A673 (cell line): ENCODE measurements at regions not wholly inside any gene's neighbourhood (a gene's known extent, or its start where the extent isn't known, plus 50 kb on each side); places are given as distances from the start of the nearest gene placed in this dataset.

Source experiments
- BruUV-seq: library from RNA; stranded (reverse); fragments of 400-500 nt; replicated peaks from 2 replicates; lab custom pipeline; 2021; lab: Mats Ljungman, UMichigan
- CTCF ChIA-PET: fragments of 300-600 bp; sonication (Branson Sonifier 250); formaldehyde crosslinking; loops from one replicate; lab custom pipeline; 2022; ENCODE audit warnings: antibody characterized with exemption; lab: Charles Lee
- POLR2A ChIA-PET: fragments of 300-600 bp; sonication (Branson Sonifier 250); formaldehyde crosslinking; loops from one replicate; lab custom pipeline; 2022; ENCODE audit warnings: antibody characterized with exemption; ENCODE audit not compliant: low non-redundant PET; lab: Charles Lee
- DNase-seq: peaks from one replicate; pipeline ENCODE4 v3.0.0-alpha.2; 2015; ENCODE audit warnings: low spot score
- H3K27ac ChIP-seq: fragments of 200-600 bp; sonication (generic); 2 replicates; pipeline ENCODE4 v1.5.1; 2016; ENCODE audit warnings: mixed run types, low read depth, mild to moderate bottlenecking, mixed read lengths, antibody characterized with exemption, low read length; ENCODE audit not compliant: poor library complexity, severe bottlenecking
- H3K27me3 ChIP-seq: fragments of 200-600 bp; sonication (generic); replicated peaks from 2 replicates; pipeline ENCODE4 v1.6.1; 2017; ENCODE audit warnings: mixed run types, low read depth, mild to moderate bottlenecking, mixed read lengths, antibody characterized with exemption, low read length; ENCODE audit not compliant: insufficient read depth, poor library complexity
- H3K36me3 ChIP-seq: fragments of 200-600 bp; sonication (generic); 2 replicates; pipeline ENCODE4 v1.6.1; 2016; ENCODE audit warnings: mixed run types, mild to moderate bottlenecking, mixed read lengths, antibody characterized with exemption, low read length; ENCODE audit not compliant: insufficient read depth, poor library complexity, severe bottlenecking
- H3K4me1 ChIP-seq: fragments of 200-600 bp; sonication (generic); 2 replicates; pipeline ENCODE4 v1.6.1; 2017; ENCODE audit warnings: mixed run types, mild to moderate bottlenecking, mixed read lengths, antibody characterized with exemption, low read length; ENCODE audit not compliant: insufficient read depth, poor library complexity, severe bottlenecking
- H3K4me3 ChIP-seq: fragments of 200-600 bp; sonication (generic); 2 replicates; pipeline ENCODE4 v1.5.1; 2016; ENCODE audit warnings: low read depth, mixed run types, mild to moderate bottlenecking, mixed read lengths, low read length; ENCODE audit not compliant: poor library complexity, severe bottlenecking
- H3K9me3 ChIP-seq: fragments of 200-600 bp; sonication (generic); 2 replicates; pipeline ENCODE4 v1.6.1; 2016; ENCODE audit warnings: mixed run types, low read depth, mild to moderate bottlenecking, mixed read lengths, antibody characterized with exemption, low read length; ENCODE audit not compliant: poor library complexity, severe bottlenecking
- CTCF ChIP-seq: fragments of 300-800, 200-600 bp; sonication (generic); conservative IDR thresholded peaks from 2 replicates; pipeline ENCODE4 v1.5.1; 2017; ENCODE audit warnings: low read depth, mild to moderate bottlenecking, antibody characterized with exemption, low read length, moderate library complexity, mixed read lengths
- EZH2 ChIP-seq: fragments of 200-600 bp; sonication (generic); IDR thresholded peaks from 2 replicates; pipeline ENCODE4 v1.6.1; 2017; ENCODE audit warnings: borderline replicate concordance, low read depth, mild to moderate bottlenecking, mixed read lengths, antibody characterized with exemption, low read length; ENCODE audit not compliant: poor library complexity, severe bottlenecking
- intact Hi-C: fragments of 100-400 bp; cut with micrococcal nuclease; formaldehyde crosslinking; loops from one replicate; pipeline ENCODE4 v1.10.0; 2022; ENCODE audit not compliant: unreplicated experiment

DNA sequence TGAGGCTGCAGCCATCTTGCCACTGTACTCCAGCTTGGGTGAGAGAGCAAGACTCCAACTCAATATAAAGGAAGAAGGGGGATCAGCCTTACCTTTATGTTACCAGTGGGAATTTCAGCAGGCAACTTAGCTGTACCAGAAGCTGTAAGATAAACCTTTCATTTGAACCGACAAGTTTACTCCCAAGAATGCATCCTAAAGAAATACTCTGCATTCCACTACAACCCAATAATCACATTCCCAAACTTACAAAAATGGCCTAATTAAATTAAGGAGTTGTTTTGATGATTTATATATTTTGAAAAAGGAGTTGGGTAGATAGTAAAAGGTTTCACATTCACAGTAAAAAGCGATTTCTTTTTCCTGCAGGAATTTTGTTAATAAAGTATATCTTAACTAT is 241.4 kb downstream of the TTC8 start:
- Histone ChIP-seq H3K27me3 (no peaks in the 10 kb centered on the region), H3K27ac (no peak overlapping the region), H3K9me3 (no peaks in the 10 kb centered on the region), H3K4me1 (no peaks in the 10 kb centered on the region), H3K36me3 (no peaks in the 10 kb centered on the region), H3K4me3 (no peak overlapping the region)
- ChIA-PET POLR2A (no interaction called here), CTCF (no interaction called here)
- no TSS peak for BruUV-seq
- TF ChIP-seq EZH2 (no peak), CTCF (no peak)
- DNase-seq: no peak
- intact Hi-C loops: no loop called here

- no peaks in the 10 kb centered on the region for H3K9me3 ChIP-seq
- no peaks in the 10 kb centered on the region for H3K27me3 ChIP-seq
- POLR2A ChIA-PET: no interaction called here
- H3K4me1 ChIP-seq: no peaks in the 10 kb centered on the region
- BruUV-seq: no TSS peak
- TF ChIP-seq EZH2 (no peak), CTCF (no peak)
- H3K27ac ChIP-seq: no peak overlapping the region
- no peaks in the 10 kb centered on the region for H3K36me3 ChIP-seq
- DNase-seq: no peak
- no peak overlapping the region for H3K4me3 ChIP-seq
- CTCF ChIA-PET: no interaction called here
- intact Hi-C loops: no loop called here
These were observed 243.0 kb downstream of the TTC8 start for GRCh38 chr14:89067293-89067972.

DNA sequence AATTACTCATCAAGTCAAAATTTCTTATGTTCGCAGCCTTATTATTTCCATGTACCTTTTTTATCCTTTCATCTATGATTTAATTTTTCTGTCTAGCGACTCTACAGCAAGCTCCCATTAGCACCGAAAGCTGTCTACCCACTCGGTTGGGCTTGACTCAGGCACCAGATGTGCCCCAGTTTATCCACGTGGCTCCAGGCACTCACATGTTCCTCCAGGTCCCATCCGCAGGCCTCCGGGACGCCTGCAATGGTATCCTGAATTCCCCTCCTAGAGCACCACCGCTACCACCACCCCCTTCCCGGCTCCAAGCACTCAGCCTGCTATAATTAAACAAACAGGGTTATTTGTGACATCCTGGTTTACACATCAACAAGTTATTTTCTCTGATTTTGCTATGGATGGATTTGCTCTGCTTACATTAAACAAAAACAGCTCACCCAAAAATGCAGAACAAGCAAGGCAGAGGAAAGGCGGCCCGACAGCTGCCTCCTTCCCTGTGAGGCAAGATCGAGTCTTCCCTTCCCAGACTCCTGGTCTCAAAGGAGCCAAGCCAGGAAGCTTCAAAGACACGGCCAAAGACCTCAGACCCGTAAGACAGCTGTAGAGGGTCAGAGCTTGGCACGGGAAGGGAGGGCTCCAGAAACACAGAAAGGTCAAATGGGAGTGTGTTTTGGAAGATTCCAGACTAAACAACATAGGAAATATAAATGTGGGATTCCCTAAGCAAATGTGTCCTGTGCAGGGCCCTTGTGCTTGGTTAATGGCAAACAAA is 253.8 kb downstream of the TTC8 start:
- ChIA-PET POLR2A (no interaction called here), CTCF (no interaction called here)
- Histone ChIP-seq H3K27ac (no peak overlapping the region), H3K4me1 (no peaks in the 10 kb centered on the region), H3K9me3 (no peaks in the 10 kb centered on the region), H3K4me3 (no peak overlapping the region), H3K36me3 (no peaks in the 10 kb centered on the region), H3K27me3 (no peaks in the 10 kb centered on the region)
- BruUV-seq: no TSS peak
- intact Hi-C loops: no loop called here
- DNase-seq: no peak
- TF ChIP-seq EZH2 (no peak), CTCF (no peak)
